AG09309 (cell line): ENCODE measurements at regions not wholly inside any gene's neighbourhood (a gene's known extent, or its start where the extent isn't known, plus 50 kb on each side); places are given as distances from the start of the nearest gene placed in this dataset.
"Not testable (repeated sequence)": the region's sequence is repeated elsewhere in the genome, so short reads cannot be mapped to it uniquely, and the experiment has no call there.

Experiments
- DNase-seq: peaks from one replicate; pipeline ENCODE4 v3.0.0-alpha.2; 2010; ENCODE audit warnings: low read depth
- H3K4me3 ChIP-seq: 2 replicates; pipeline ENCODE4 v1.5.1; 2011; ENCODE audit warnings: mild to moderate bottlenecking, low read depth, low read length, moderate library complexity; ENCODE audit not compliant: control insufficient read depth
- TF ChIP-seq, protein P1 (sequence below): IDR thresholded peaks from 2 replicates; pipeline ENCODE4 v1.5.1; 2011; ENCODE audit warnings: mild to moderate bottlenecking, low read depth, low read length, inconsistent platforms; ENCODE audit not compliant: insufficient read depth, control insufficient read depth; ENCODE audit errors: missing control alignments

DNA sequence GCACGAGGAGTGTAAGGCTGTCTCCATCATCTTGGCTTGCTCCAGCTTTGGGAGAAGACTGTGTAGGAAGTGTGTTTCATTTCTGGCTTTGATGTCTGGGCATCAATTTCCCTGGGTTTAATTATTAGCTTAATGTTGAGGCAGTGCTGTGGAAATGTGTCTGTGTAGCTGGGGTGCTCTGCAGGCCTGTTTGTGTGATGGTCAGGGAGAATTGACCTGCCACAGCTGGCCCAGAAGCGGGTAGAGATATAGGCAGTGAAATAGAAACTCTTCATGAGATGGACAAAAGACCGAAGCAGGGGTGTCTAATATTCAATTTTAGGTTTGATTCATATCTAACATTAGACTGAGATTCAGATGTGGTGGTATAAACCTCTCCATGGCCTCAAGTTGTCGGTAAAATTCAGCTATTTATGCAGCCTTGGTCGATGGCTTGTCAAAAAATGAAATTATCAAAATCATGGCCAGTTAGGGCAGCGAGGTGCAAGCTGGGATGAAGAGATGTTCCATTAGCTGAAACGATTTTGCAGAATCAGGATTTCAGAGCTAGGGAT is 95.3 kb upstream of the SNX9 start:
- TF ChIP-seq, protein P1, sequence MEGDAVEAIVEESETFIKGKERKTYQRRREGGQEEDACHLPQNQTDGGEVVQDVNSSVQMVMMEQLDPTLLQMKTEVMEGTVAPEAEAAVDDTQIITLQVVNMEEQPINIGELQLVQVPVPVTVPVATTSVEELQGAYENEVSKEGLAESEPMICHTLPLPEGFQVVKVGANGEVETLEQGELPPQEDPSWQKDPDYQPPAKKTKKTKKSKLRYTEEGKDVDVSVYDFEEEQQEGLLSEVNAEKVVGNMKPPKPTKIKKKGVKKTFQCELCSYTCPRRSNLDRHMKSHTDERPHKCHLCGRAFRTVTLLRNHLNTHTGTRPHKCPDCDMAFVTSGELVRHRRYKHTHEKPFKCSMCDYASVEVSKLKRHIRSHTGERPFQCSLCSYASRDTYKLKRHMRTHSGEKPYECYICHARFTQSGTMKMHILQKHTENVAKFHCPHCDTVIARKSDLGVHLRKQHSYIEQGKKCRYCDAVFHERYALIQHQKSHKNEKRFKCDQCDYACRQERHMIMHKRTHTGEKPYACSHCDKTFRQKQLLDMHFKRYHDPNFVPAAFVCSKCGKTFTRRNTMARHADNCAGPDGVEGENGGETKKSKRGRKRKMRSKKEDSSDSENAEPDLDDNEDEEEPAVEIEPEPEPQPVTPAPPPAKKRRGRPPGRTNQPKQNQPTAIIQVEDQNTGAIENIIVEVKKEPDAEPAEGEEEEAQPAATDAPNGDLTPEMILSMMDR = no peak
- no peak overlapping the region for H3K4me3 ChIP-seq
- DNase-seq = no peak

DNA sequence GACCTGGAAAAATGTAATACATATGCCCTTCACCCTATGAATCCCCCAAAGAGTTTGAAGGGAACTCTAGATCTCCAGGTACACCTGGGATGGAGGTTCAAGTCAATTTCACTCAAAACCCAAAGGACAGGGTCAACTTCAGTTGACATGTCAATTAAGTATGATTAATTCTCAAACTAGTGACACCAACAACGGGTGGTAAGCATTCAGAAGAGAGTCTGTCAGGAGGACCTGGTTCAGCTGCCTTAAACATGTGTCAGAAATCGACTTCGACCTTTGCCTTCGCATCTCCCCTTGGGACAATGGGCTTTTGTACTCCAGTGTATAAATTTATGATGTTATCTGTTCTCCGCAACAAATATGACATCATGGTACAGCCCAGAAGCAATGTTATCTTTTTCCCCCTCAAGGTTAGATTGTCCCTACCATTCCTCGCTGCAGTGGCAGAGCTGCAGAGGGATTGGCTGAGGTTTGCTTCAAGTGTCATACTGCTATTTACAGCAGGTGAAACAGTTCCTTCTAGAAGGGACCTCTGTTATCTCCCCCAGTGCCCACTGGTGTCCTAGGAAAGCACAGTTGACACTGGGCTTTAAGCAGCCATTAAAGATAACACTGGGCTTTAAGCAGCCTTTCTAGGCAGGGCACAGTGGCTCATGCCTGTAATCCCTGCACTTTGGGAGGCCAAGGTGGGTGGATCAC is 94.7 kb upstream of the SNX9 start:
- no peak for DNase-seq
- H3K4me3 ChIP-seq = no peak overlapping the region
- TF ChIP-seq, protein P1 = no peak

DNA sequence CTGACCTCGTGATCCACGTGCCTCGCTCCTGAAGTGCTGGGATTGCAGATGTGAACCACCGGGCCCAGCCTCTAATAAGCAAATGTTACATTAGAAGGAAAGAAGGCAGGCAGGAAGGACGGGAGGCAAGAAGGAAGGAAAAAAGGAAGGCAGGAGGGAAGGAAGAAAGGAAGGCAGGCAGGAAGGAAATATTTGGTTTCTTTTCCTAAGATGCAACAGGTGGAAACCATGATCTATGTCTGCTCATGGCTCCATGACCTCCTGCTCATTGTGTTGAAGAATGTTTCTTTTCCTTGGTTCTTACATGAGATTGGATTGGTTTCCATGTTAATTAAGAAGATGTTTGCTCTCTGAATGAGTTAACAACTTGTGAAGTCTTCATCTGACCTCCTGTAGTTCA is 91.8 kb upstream of the SNX9 start:
- no peak overlapping the region for H3K4me3 ChIP-seq
- TF ChIP-seq, protein P1 = no peak
- no peak for DNase-seq

DNA sequence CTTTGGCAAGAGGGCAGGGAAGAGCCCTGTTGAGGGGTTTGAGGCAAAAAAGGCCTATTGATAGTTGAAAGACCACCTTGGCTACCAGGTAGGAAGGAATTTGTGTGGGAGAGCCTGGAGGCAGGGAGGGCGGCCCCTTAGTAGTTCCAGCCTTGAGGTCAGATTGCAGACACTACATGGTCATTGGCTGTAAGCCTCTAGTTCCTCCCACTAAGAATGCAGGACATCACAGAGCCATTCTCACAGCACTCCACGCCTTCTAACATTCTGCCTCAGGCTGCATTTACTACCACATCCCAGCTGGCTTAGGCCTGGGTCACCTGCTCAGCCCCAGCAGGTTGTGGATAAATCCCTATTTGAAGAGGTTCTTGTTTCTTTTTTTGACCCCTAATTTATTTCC is 91.0 kb upstream of the SNX9 start:
- H3K4me3 ChIP-seq = no peak overlapping the region
- TF ChIP-seq, protein P1 = no peak
- DNase-seq = no peak

DNA sequence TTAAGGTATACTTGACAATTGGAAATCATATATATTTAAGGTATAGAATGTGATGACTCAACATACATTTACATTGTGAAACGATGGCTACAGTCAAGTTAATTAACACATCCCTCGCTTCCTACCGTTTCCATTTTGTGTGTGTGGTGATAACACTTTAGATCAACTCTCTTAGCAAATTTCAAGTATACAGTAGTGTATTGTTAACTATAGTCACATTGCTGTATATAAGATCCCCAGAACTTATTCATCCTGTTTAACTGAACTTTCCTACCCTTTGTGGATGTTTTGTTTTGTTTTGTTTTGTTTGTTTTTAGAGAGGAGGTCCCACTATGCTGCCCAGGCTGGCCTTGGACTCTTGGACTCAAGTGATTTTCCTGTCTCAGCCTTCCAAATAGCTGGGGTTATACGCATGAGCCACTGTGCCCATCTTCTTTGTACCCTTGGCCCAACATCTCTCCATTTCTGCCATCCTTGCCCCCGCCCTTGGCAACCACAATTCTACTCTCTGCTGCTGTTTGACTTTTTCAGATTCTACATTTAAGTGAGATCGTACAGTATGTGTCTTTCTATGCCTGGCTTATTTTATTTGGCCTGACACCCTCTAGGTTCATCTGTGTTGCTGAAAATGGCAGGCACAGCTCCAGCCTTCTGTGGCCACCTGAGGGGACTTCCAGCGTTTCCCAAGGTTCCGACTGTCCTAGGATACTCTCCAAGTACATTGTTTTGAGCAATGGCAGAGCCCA is 90.5 kb upstream of the SNX9 start:
- DNase-seq = no peak
- TF ChIP-seq, protein P1 = no peak
- H3K4me3 ChIP-seq = no peak overlapping the region

DNA sequence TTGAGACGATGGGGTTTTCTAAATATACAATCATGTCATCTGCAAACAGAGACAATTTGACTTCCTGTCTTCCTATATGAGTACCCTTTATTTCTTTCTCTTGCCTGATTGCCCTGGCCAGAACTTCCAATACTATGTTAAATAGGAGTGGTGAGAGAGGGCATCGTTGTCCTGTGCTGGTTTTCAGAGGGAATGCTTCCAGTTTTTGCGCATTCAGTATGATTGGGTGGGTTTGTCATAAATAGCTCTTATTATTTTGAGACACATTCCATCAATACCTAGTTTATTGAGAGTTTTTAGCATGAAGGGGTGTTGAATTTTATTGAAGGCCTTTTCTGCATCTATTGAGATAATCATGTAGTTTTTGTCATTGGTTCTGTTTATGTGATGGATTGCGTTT is 86.5 kb upstream of the SNX9 start:
- not testable (repeated sequence) for H3K4me3 ChIP-seq, DNase-seq

DNA sequence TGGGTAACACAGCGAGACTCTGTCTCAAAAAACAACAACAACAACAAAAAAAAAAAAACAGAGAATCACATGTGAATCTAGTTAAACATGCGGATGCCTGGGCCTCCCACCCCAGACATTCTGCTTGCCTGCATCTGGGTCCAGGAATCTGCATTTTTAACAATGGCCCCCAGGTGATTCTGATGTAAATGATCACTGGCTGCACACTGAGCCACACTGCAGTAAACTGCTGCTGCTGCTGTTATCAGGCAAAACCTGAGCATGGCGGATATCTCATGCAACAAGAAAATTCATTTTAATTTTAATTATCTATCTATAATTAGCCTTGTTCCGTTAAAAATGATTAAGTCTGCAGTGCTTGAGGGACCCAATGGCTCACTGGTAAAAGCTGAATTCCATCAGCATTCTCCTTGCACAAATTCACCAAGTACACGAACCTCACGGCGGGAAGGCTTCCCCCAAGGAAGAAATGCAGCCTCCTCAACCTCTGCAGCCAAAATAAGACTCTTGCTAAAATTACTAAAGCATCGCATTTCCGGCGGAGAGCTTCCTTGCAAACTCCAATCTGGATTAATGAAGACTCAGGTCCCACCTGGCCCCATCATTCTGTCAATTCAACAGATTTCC is 81.6 kb upstream of the SNX9 start:
- H3K4me3 ChIP-seq = no peak overlapping the region
- no peak for DNase-seq
- TF ChIP-seq, protein P1 = no peak
